ENCODE measurements at regions not wholly inside any gene's neighbourhood (a gene's known extent, or its start where the extent isn't known, plus 50 kb on each side); places are given as distances from the start of the nearest gene placed in this dataset.

GRCh38 chr10:118482393-118483331, 112.8 kb downstream of the PRLHR start:
- TF ChIP-seq POLR2AphosphoS5 (IDR thresholded peaks at IDR 0.05; ENCODE audit: low read depth, low read length): no peak
- TF ChIP-seq TAF1 (IDR thresholded peaks at IDR 0.05; ENCODE audit: borderline replicate concordance, low read depth, low read length): no peak
- no peak for TF ChIP-seq POLR2A (IDR thresholded peaks at IDR 0.05; ENCODE audit: low read depth, low read length)
- DNase-seq (ENCODE audit: insufficient read length): no peak
- no peak for FAIRE-seq

- TF ChIP-seq POLR2AphosphoS5 (IDR thresholded peaks at IDR 0.05; ENCODE audit: low read depth, low read length): no peak
- DNase-seq (ENCODE audit: insufficient read length): no peak
- FAIRE-seq: no peak
Observed at GRCh38 chr10:118481871-118482270, 113.6 kb downstream of the PRLHR start.

DNA sequence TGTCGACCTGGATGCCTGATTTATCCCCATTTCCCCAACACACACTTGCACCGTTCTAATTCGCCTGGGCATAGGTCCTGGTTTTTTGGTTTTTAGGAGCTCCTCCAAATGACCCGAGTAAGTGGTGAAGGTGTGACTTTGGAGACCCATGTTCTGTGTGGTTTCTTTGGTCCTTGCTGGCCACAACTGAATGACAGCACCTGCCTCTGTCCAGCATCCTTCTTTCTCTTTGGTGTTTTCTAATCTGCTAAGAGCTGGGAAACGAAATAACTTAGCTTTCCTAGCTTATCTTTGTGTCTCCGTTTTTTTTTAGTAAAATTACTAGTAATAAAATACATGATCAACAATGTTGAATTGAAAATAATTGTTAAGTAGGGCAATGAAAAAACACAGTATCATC, 120.2 kb downstream of the PRLHR start:
- DNase-seq (ENCODE audit: insufficient read length): no peak
- TF ChIP-seq TAF1 (IDR thresholded peaks at IDR 0.05; ENCODE audit: borderline replicate concordance, low read depth, low read length) (no peak), POLR2A (IDR thresholded peaks at IDR 0.05; ENCODE audit: low read depth, low read length) (no peak), POLR2AphosphoS5 (IDR thresholded peaks at IDR 0.05; ENCODE audit: low read depth, low read length) (no peak)
- no peak for FAIRE-seq

DNA sequence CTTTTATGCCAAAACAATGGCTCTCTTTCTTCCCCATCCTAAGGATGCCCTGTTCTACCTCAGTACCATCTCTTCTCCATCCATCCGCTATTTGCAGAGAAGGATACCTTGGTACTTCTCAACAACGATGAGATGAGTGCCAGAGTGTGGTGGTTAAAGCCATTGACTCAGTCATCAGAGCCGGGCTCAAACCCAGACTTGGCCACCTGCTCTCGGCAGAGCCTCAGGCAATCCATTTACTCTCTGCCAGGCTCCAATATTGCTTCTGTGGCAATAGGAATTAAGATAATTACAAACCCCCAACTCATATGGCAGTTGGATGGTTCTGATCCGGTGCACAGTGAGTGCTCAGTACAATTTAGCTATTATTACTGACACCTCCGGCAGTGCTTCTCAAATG, 121.3 kb downstream of the PRLHR start:
- no peak for FAIRE-seq
- DNase-seq (ENCODE audit: insufficient read length): no peak
- TF ChIP-seq TAF1 (IDR thresholded peaks at IDR 0.05; ENCODE audit: borderline replicate concordance, low read depth, low read length): no peak
- no peak for TF ChIP-seq POLR2A (IDR thresholded peaks at IDR 0.05; ENCODE audit: low read depth, low read length)
- TF ChIP-seq POLR2AphosphoS5 (IDR thresholded peaks at IDR 0.05; ENCODE audit: low read depth, low read length): no peak

DNA sequence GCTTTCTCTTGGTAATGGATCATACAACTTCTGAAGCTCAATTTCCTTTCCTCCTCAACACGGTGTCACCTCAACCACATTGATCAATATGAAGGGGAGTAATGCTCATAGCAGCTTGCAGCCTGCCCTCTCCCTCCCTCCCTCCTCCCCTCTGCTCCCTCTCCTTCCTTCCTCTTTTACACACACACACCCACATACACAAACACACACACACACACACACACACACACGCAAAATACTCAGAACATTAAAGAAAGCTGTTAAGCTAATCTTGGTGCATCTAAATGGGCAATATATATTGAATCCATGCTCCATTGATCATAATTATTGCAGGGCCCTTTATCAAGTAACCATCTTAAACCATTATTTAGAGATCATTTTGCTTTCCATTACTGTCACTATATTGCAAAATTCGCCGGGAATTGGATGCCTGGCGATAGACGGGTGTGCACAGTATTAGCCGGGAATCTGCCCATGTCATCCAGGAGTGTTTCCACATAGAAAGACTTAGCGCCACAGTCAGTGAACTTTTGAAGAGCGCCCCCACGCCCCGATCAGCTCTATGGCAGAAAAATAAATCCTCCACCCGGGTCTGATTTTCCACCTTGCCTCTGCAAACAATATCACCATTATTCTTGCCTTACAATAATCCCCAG, 122.0 kb downstream of the PRLHR start:
- no peak for FAIRE-seq
- DNase-seq (ENCODE audit: insufficient read length): no peak
- no peak for TF ChIP-seq POLR2AphosphoS5 (IDR thresholded peaks at IDR 0.05; ENCODE audit: low read depth, low read length)
- no peak for TF ChIP-seq TAF1 (IDR thresholded peaks at IDR 0.05; ENCODE audit: borderline replicate concordance, low read depth, low read length)
- no peak for TF ChIP-seq POLR2A (IDR thresholded peaks at IDR 0.05; ENCODE audit: low read depth, low read length)

DNA sequence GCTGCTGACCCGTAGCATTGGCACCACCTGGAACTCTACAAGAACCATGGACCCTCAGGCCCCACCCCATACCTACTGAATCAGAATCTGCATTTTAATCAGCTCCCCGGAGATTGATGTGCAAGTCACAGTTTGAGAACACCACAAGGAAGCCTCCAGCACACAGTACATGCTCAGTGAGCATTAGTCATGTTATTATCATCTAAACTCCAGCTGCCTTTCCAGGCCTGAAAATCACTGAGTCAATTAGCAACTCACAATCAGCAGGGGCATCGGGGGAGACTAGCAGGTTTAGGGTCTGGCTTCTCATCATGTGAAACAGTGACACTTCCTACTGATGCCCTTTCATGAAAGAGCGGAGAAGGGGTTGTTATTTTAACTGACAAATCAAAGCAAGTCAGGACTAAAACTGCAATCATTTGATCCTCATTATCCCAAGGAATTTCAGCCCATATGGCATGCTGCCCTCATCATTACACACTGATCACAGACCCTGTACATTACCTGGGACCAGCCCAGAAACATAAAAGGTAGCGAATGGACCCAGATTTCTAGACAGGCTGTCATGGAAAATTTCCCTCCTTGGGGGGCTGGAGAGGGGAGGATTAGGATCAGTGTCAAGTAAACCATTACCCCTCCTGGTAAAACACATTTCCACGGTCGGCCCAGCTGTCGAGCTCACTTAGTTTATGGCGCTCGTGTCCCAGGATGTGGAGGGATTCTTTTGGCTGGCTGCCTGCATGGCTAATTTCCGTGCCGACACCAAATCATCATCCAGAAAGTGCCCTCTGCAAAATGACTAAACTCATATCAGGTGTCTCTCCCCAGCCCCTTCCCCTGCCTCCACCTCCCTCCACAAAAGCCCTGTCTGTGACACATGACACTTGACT, 122.8 kb downstream of the PRLHR start:
- DNase-seq (ENCODE audit: insufficient read length): no peak

DNA sequence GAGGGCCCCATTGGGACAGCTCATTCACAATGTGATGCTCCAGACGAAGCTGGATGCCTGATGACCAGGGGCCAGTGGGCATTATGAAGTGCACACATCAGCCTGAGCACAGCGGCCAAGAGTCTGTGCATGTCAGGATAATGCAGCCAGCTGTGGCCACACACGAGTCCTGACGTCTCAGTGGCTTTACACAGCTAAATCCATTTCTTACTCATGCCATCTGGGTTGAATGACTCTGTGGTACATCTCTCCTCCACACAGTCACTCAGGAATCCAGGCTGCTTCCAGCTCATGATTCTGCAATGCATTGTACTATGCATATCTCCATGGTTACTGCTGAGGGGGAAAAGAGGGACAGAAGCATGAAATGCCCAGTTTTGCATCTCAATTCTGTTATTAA, 123.6 kb downstream of the PRLHR start:
- TF ChIP-seq POLR2AphosphoS5 (IDR thresholded peaks at IDR 0.05; ENCODE audit: low read depth, low read length) (no peak), POLR2A (IDR thresholded peaks at IDR 0.05; ENCODE audit: low read depth, low read length) (no peak), TAF1 (IDR thresholded peaks at IDR 0.05; ENCODE audit: borderline replicate concordance, low read depth, low read length) (no peak)
- DNase-seq (ENCODE audit: insufficient read length) (no peak), FAIRE-seq (no peak)

More for the DNA sequence above, 122.8 kb downstream of the PRLHR start:
- no peak for TF ChIP-seq POLR2A (IDR thresholded peaks at IDR 0.05; ENCODE audit: low read depth, low read length)
- no peak for FAIRE-seq

- no peak for DNase-seq (ENCODE audit: insufficient read length)
- FAIRE-seq: no peak
- TF ChIP-seq POLR2AphosphoS5 (IDR thresholded peaks at IDR 0.05; ENCODE audit: low read depth, low read length): no peak
- no peak for TF ChIP-seq POLR2A (IDR thresholded peaks at IDR 0.05; ENCODE audit: low read depth, low read length)
- TF ChIP-seq TAF1 (IDR thresholded peaks at IDR 0.05; ENCODE audit: borderline replicate concordance, low read depth, low read length): no peak
Observed at GRCh38 chr10:118470470-118470869, 125.0 kb downstream of the PRLHR start.

DNA sequence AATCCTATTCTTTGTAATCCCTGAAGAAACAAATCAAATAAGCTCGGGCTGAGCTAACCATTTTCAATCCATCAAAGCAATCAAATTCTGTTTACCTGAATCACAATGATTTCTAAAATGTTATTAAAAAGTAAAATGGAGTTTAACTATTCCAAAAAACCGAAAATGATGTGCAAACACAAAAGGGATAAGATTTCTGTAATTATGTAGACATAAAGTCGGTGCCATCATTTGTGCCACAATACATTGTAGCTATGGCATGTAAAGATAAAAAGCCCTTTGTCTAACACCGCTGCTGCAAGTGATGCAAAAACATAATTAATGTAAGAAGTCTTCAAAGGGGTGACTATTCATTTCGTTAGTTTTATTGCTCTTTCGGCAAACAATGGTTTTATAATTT, 125.1 kb upstream of the FAM204A start:
- TF ChIP-seq POLR2AphosphoS5 (IDR thresholded peaks at IDR 0.05; ENCODE audit: low read depth, low read length) (no peak), POLR2A (IDR thresholded peaks at IDR 0.05; ENCODE audit: low read depth, low read length) (no peak), TAF1 (IDR thresholded peaks at IDR 0.05; ENCODE audit: borderline replicate concordance, low read depth, low read length) (no peak)
- FAIRE-seq (no peak), DNase-seq (ENCODE audit: insufficient read length) (no peak)

DNA sequence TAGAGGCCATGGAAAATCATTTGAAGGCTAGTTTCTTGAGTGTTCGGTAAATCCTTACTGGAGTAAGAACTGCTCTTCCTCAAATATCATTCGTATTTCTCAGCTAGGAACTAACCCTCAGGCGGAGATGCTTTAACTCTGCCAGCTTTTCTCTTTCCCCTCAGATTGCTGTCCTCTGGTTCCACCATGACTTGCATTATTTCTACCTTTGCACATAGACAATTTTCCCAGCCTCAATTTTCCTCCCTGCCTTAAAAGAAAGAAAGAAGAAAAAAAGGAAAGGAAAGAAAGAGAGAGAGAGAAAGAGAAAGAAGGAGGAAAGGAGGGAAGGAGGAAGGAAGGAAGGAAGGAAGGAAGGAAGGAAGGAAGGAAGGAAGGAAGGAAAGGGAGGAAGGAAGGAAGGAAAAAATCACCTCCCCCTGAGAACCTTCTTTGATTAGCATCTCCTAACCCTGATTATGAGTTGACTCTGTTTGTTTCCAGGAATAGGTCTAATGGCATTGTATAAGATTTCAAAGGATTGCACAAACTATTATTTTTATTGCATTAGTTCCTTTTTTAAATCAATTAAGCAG, 123.3 kb upstream of the FAM204A start:
- DNase-seq (ENCODE audit: insufficient read length) (no peak), FAIRE-seq (no peak)
- TF ChIP-seq POLR2A (IDR thresholded peaks at IDR 0.05; ENCODE audit: low read depth, low read length): no peak
- TF ChIP-seq POLR2AphosphoS5 (IDR thresholded peaks at IDR 0.05; ENCODE audit: low read depth, low read length): no peak
- no peak for TF ChIP-seq TAF1 (IDR thresholded peaks at IDR 0.05; ENCODE audit: borderline replicate concordance, low read depth, low read length)

- no peak for TF ChIP-seq POLR2A (IDR thresholded peaks at IDR 0.05; ENCODE audit: low read depth, low read length)
- no peak for DNase-seq (ENCODE audit: insufficient read length)
- no peak for FAIRE-seq
Observed at GRCh38 chr10:118463740-118464139, 121.6 kb upstream of the FAM204A start.
